ENCODE measurements at regions not wholly inside any gene's neighbourhood (a gene's known extent, or its start where the extent isn't known, plus 50 kb on each side); places are given as distances from the start of the nearest gene placed in this dataset.

GRCh38 chr1:22256213-22256512, 113.3 kb upstream of the WNT4 start:
- Mint-ChIP-seq H3K4me3 (ENCODE audit: low read depth, unreplicated experiment) (no peak overlapping the region), H3K27ac (ENCODE audit: unreplicated experiment) (no peak overlapping the region), H3K4me1 (ENCODE audit: low read depth, unreplicated experiment) (peaks cover 14% of the 10 kb centered on the region), H3K36me3 (ENCODE audit: insufficient read depth, unreplicated experiment) (peaks cover 4% of the 10 kb centered on the region), H3K9me3 (ENCODE audit: low read depth, unreplicated experiment) (no peaks in the 10 kb centered on the region), H3K27me3 (ENCODE audit: unreplicated experiment) (peaks cover 48% of the 10 kb centered on the region)
- no peak for TF ChIP-seq CTCF (IDR thresholded peaks at IDR 0.05; ENCODE audit: unreplicated experiment)
- BruUV-seq (replicated peaks), result no TSS peak
- intact Hi-C loops (cut with micrococcal nuclease; ENCODE audit: unreplicated experiment), result no loop called here
- no peak for DNase-seq
- CTCF ChIA-PET, result no interaction called here

GRCh38 chr1:22257290-22258275, 114.7 kb upstream of the WNT4 start:
- Mint-ChIP-seq H3K36me3 (ENCODE audit: insufficient read depth, unreplicated experiment) (peaks cover 4% of the 10 kb centered on the region), H3K27me3 (ENCODE audit: unreplicated experiment) (peaks cover 40% of the 10 kb centered on the region), H3K9me3 (ENCODE audit: low read depth, unreplicated experiment) (no peaks in the 10 kb centered on the region), H3K4me1 (ENCODE audit: low read depth, unreplicated experiment) (peaks cover 13% of the 10 kb centered on the region), H3K4me3 (ENCODE audit: low read depth, unreplicated experiment) (no peak overlapping the region), H3K27ac (ENCODE audit: unreplicated experiment) (no peak overlapping the region)
- intact Hi-C loops (cut with micrococcal nuclease; ENCODE audit: unreplicated experiment), result no loop called here
- DNase-seq, result no peak
- no peak for TF ChIP-seq CTCF (IDR thresholded peaks at IDR 0.05; ENCODE audit: unreplicated experiment)
- no TSS peak for BruUV-seq (replicated peaks)
- CTCF ChIA-PET, result no interaction called here

- Mint-ChIP-seq H3K27ac (ENCODE audit: unreplicated experiment) (no peak overlapping the region), H3K27me3 (ENCODE audit: unreplicated experiment) (peaks cover 29% of the 10 kb centered on the region), H3K4me3 (ENCODE audit: low read depth, unreplicated experiment) (no peak overlapping the region), H3K36me3 (ENCODE audit: insufficient read depth, unreplicated experiment) (peaks cover under 1% of the 10 kb centered on the region), H3K9me3 (ENCODE audit: low read depth, unreplicated experiment) (no peaks in the 10 kb centered on the region), H3K4me1 (ENCODE audit: low read depth, unreplicated experiment) (peaks cover 2% of the 10 kb centered on the region)
- intact Hi-C loops (cut with micrococcal nuclease; ENCODE audit: unreplicated experiment), result no loop called here
- CTCF ChIA-PET, result no interaction called here
- TF ChIP-seq CTCF (IDR thresholded peaks at IDR 0.05; ENCODE audit: unreplicated experiment), result no peak
- BruUV-seq (replicated peaks), result no TSS peak
- no peak for DNase-seq
Measured at GRCh38 chr1:22258698-22259097, 115.8 kb upstream of the WNT4 start.

- Mint-ChIP-seq H3K9me3 (ENCODE audit: low read depth, unreplicated experiment) (no peaks in the 10 kb centered on the region), H3K36me3 (ENCODE audit: insufficient read depth, unreplicated experiment) (no peaks in the 10 kb centered on the region), H3K4me1 (ENCODE audit: low read depth, unreplicated experiment) (no peaks in the 10 kb centered on the region)
Measured at GRCh38 chr1:22259551-22260282, 116.8 kb upstream of the WNT4 start.

More at GRCh38 chr1:22259551-22260282, 116.8 kb upstream of the WNT4 start:
- no peak for TF ChIP-seq CTCF (IDR thresholded peaks at IDR 0.05; ENCODE audit: unreplicated experiment)
- CTCF ChIA-PET, result interaction anchor here (0.5 to 0.6 kb wide), 2 partner anchors 79 to 115 kb away, joined by 3 to 5 read pairs; no protein-coding TSS in a partner anchor
- Mint-ChIP-seq H3K27me3 (ENCODE audit: unreplicated experiment) (peaks cover 25% of the 10 kb centered on the region), H3K4me3 (ENCODE audit: low read depth, unreplicated experiment) (no peak overlapping the region), H3K27ac (ENCODE audit: unreplicated experiment) (no peak overlapping the region)
- intact Hi-C loops (cut with micrococcal nuclease; ENCODE audit: unreplicated experiment), result no loop called here
- no TSS peak for BruUV-seq (replicated peaks)
- DNase-seq, result no peak
